GM06990 (cell line): ENCODE measurements at regions not wholly inside any gene's neighbourhood (a gene's known extent, or its start where the extent isn't known, plus 50 kb on each side); places are given as distances from the start of the nearest gene placed in this dataset.

Experiments used
- DNase-seq: peaks from one replicate; pipeline ENCODE4 v3.0.0-alpha.2; 2011; ENCODE audit not compliant: insufficient read length; ENCODE audit errors: extremely low read depth
- H3K27me3 ChIP-seq: replicated peaks from 2 replicates; pipeline ENCODE4 v1.6.0; 2011; ENCODE audit warnings: low read length; ENCODE audit not compliant: control insufficient read depth, insufficient read depth
- H3K36me3 ChIP-seq: 2 replicates; pipeline ENCODE4 v1.5.1; 2011; ENCODE audit warnings: low read length; ENCODE audit not compliant: control insufficient read depth, insufficient read depth
- H3K4me3 ChIP-seq: replicated peaks from 2 replicates; pipeline ENCODE4 v1.5.1; 2011; ENCODE audit warnings: low read depth, mild to moderate bottlenecking, control low read depth, low read length
- TF ChIP-seq, protein P1 (sequence below): IDR thresholded peaks from 2 replicates; pipeline ENCODE4 v1.5.1; 2011; ENCODE audit warnings: low read length, control low read depth, mild to moderate bottlenecking, inconsistent platforms; ENCODE audit not compliant: insufficient read depth, poor library complexity, severe bottlenecking

GRCh38 chr2:63669596-63669995 lies 80.8 kb downstream of the MDH1 start:
- DNase-seq: no peak
- no peak overlapping the region for H3K4me3 ChIP-seq
- TF ChIP-seq, protein P1, sequence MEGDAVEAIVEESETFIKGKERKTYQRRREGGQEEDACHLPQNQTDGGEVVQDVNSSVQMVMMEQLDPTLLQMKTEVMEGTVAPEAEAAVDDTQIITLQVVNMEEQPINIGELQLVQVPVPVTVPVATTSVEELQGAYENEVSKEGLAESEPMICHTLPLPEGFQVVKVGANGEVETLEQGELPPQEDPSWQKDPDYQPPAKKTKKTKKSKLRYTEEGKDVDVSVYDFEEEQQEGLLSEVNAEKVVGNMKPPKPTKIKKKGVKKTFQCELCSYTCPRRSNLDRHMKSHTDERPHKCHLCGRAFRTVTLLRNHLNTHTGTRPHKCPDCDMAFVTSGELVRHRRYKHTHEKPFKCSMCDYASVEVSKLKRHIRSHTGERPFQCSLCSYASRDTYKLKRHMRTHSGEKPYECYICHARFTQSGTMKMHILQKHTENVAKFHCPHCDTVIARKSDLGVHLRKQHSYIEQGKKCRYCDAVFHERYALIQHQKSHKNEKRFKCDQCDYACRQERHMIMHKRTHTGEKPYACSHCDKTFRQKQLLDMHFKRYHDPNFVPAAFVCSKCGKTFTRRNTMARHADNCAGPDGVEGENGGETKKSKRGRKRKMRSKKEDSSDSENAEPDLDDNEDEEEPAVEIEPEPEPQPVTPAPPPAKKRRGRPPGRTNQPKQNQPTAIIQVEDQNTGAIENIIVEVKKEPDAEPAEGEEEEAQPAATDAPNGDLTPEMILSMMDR: no peak
- no peaks in the 10 kb centered on the region for H3K27me3 ChIP-seq
- no peaks in the 10 kb centered on the region for H3K36me3 ChIP-seq

DNA sequence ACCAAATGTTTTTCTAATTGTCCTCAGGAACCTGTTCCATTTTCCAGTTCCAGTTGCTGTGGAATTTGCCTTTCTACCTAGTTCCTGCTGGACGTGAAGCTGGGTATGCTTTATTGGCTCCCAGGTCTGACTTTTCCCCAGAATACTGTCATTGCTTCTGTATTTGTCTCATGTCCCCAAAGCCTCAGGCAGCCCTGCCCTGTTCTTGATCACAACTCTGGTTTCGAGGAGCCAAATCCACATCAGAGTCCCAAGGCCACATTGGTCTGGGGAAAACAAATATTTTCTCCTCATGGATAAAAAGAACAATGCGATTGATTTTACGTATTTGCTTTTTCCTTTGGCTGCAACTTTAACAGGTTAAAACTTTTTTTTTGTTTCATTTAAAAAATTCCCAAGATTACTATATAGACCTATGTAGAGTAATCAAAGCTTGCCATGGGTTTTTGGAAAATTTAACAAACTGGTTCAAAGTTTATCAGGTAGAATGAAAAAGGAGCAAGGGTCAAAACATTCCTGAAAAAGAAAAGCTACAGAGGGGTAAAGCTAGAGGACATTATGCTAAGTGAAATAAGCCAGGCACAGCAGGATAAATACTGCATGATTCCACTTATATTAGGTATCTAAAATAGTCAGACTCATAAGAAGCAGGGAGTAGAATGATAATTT lies 85.2 kb downstream of the MDH1 start:
- TF ChIP-seq, protein P1: no peak
- H3K4me3 ChIP-seq: no peak overlapping the region
- no peaks in the 10 kb centered on the region for H3K36me3 ChIP-seq
- no peak for DNase-seq
- no peaks in the 10 kb centered on the region for H3K27me3 ChIP-seq

DNA sequence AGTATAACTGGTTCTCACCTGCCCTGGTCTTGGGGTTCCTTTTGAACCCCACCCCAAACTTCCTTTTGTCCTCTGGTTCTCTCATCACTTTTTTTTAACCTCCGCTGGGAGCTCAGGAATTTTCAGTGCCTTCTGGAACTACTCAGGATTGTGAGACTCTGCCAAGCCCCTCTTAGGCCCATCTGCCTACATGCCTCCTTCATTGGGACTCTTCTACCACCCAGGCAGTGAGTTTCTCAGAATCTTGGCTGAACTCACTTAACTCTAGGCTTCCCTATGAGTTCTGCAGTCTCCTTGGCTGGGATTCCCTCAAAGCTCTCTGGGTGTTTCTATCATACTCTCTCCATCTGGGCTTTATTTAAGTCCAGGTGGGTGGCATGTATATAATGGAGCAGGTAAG lies 86.3 kb downstream of the MDH1 start:
- DNase-seq: no peak
- TF ChIP-seq, protein P1: no peak
- H3K27me3 ChIP-seq: no peaks in the 10 kb centered on the region

DNA sequence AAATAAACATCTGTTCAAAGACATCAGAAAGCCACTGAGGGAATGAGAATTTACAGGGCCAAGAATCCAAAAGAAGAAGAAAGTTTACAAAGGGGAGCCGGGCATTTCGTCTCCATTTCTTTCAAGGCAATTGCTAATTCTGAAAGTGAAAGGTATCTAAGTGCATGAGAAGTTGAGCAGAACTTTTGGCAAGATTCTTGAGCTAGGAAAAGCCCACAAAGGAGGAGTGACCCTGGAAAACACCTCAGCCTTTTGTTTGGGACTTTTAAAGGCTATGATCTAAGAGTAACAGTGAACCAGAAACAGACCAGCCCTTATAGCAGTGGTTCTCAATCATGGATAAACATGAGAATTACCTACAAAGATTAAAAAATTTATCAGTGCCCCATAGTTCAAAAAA lies 87.4 kb downstream of the MDH1 start:
- Histone ChIP-seq H3K4me3 (no peak overlapping the region), H3K36me3 (no peaks in the 10 kb centered on the region), H3K27me3 (no peaks in the 10 kb centered on the region)
- TF ChIP-seq, protein P1: no peak
- DNase-seq: no peak

More for the DNA sequence above, 86.3 kb downstream of the MDH1 start:
- Histone ChIP-seq H3K4me3 (no peak overlapping the region), H3K36me3 (no peaks in the 10 kb centered on the region)

DNA sequence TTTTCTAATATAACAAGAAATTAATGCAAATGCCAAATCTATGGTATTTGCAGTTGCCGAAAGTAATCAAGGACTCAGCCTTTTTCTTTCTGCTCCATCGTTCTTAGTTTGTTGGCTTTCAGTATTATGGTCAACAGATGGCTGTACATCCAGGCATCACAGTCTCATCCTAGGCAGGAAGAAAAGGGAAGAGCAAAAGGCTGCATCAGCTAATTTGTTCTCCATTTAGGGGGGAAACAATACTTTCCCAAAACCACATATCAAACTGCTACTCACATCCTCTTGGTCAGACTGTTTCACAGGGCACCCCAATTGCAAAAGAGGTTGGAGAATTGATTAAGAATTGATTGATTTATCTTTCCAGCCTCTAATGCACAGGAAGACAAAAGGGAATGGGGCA lies 89.3 kb downstream of the MDH1 start:
- no peak for DNase-seq
- Histone ChIP-seq H3K4me3 (no peak overlapping the region), H3K36me3 (no peaks in the 10 kb centered on the region), H3K27me3 (no peaks in the 10 kb centered on the region)
- TF ChIP-seq, protein P1: no peak

GRCh38 chr2:63678551-63678950 lies 89.8 kb downstream of the MDH1 start:
- no peak for DNase-seq
- Histone ChIP-seq H3K36me3 (no peaks in the 10 kb centered on the region), H3K4me3 (no peak overlapping the region), H3K27me3 (no peaks in the 10 kb centered on the region)
- TF ChIP-seq, protein P1: no peak
